Activated CD4-positive, alpha-beta T cell treated with anti-CD3 and anti-CD28 coated beads, Interleukin-2, amount 50 U/mL, for 16 hours (primary cell): ENCODE measurements at regions not wholly inside any gene's neighbourhood (a gene's known extent, or its start where the extent isn't known, plus 50 kb on each side); places are given as distances from the start of the nearest gene placed in this dataset.
A peak's percentile ranks its signal among the peaks of the same experiment; 100 is the strongest.
"Not testable (repeated sequence)": the region's sequence is repeated elsewhere in the genome, so short reads cannot be mapped to it uniquely, and the experiment has no call there.

Experiments used
- DNase-seq: peaks from one replicate; pipeline ENCODE4 v3.0.0-alpha.2; 2020

- DNase-seq = no peak
These were observed 98.9 kb upstream of the MARCKS start for GRCh38 chr6:113758214-113758613.

- no peak for DNase-seq
These were observed 98.1 kb upstream of the MARCKS start for GRCh38 chr6:113758826-113759574.

- DNase-seq = no peak
These were observed 94.5 kb upstream of the MARCKS start for GRCh38 chr6:113762641-113763040.

- no peak for DNase-seq
These were observed 93.8 kb upstream of the MARCKS start for GRCh38 chr6:113763311-113763766.

GRCh38 chr6:113763876-113764275 lies 93.3 kb upstream of the MARCKS start:
- DNase-seq = peak; percentile 36

- no peak for DNase-seq
These were observed 91.2 kb upstream of the MARCKS start for GRCh38 chr6:113765909-113766308.

- no peak for DNase-seq
These were observed 89.2 kb upstream of the MARCKS start for GRCh38 chr6:113767985-113768384.

GRCh38 chr6:113772961-113773360 lies 84.2 kb upstream of the MARCKS start:
- DNase-seq = no peak

GRCh38 chr6:113774127-113774825 lies 82.9 kb upstream of the MARCKS start:
- DNase-seq = no peak

- DNase-seq = no peak
These were observed 80.1 kb upstream of the MARCKS start for GRCh38 chr6:113776998-113777397.

- no peak for DNase-seq
These were observed 79.5 kb upstream of the MARCKS start for GRCh38 chr6:113777601-113778000.

GRCh38 chr6:113779656-113780055 lies 77.5 kb upstream of the MARCKS start:
- no peak for DNase-seq

GRCh38 chr6:113782636-113783035 lies 74.5 kb upstream of the MARCKS start:
- no peak for DNase-seq

GRCh38 chr6:113786168-113786567 lies 71.0 kb upstream of the MARCKS start:
- DNase-seq = no peak

GRCh38 chr6:113788586-113788985 lies 68.6 kb upstream of the MARCKS start:
- no peak for DNase-seq

GRCh38 chr6:113791225-113791624 lies 65.9 kb upstream of the MARCKS start:
- not testable (repeated sequence) for DNase-seq

GRCh38 chr6:113795371-113795770 lies 61.8 kb upstream of the MARCKS start:
- not testable (repeated sequence) for DNase-seq

GRCh38 chr6:113796038-113796437 lies 61.1 kb upstream of the MARCKS start:
- no peak for DNase-seq

GRCh38 chr6:113802779-113803178 lies 54.4 kb upstream of the MARCKS start:
- DNase-seq = no peak

- peak; percentile 35 for DNase-seq
These were observed 51.9 kb upstream of the MARCKS start for GRCh38 chr6:113805173-113805790.

- no peak for DNase-seq
These were observed 51.2 kb upstream of the MARCKS start for GRCh38 chr6:113805811-113806495.
